ENCODE measurements at regions not wholly inside any gene's neighbourhood (a gene's known extent, or its start where the extent isn't known, plus 50 kb on each side); places are given as distances from the start of the nearest gene placed in this dataset.

- TF ChIP-seq POLR2A (IDR thresholded peaks at IDR 0.05) (no peak), CTCF (IDR thresholded peaks at IDR 0.05 in 8 of 11, conservative IDR thresholded peaks at IDR 0.05 in 3 of 11) (no peak)
These were observed 323.7 kb downstream of the HHIPL2 start for GRCh38 chr1:222224156-222224555.
